ENCODE measurements at regions not wholly inside any gene's neighbourhood (a gene's known extent, or its start where the extent isn't known, plus 50 kb on each side); places are given as distances from the start of the nearest gene placed in this dataset.

DNA sequence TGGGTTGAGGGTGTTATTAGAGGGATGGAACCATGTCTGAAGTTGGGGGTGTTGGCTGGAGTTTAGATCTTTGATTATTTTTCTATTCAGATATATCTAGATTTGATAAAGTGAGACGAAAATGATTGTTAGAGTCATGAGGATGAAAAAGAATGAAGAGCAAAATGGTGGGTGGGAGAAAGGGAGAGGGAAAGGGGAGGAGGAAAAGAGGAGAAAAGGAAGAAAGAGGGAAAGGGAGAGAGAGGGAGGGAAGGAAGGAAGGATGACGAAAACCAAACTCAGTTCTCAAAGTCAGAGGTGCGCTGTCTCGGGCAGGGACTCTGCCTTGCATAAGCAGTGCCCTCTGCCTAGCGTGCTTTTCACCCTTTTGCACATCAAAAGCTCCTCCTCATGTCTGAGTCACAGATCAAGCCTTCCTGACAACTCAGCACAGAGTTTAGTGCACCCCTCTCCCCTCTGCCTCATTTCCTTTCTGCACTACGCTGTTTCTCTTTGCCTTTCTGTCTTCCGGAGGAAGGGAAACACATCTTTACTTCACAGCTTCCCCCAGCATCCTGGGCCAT is 225.8 kb upstream of the PROX1 start:
- FAIRE-seq (no peak), DNase-seq (no peak)
- H3K36me3 ChIP-seq (ENCODE audit: control insufficient read depth in 2 of 3, insufficient read depth in 3 of 3, low read length in 3 of 3) = no peaks in the 10 kb centered on the region
- no peak overlapping the region for H3K27ac ChIP-seq (ENCODE audit: low read depth in 2 of 2, low read length in 2 of 2)
- no peak for TF ChIP-seq CTCF (IDR thresholded peaks at IDR 0.05; ENCODE audit: borderline replicate concordance, extremely low read depth, insufficient read depth)
- H3K27me3 ChIP-seq (ENCODE audit: control insufficient read depth, insufficient read depth, low read length) = no peaks in the 10 kb centered on the region
- no peaks in the 10 kb centered on the region for H3K4me1 ChIP-seq (ENCODE audit: control insufficient read depth in 2 of 3, insufficient read depth in 2 of 3, low read depth in 1 of 3, low read length in 3 of 3)
- H3K4me3 ChIP-seq (ENCODE audit: low read length in 3 of 3) = no peak overlapping the region
- H3K9ac ChIP-seq (ENCODE audit: low read length in 3 of 3) = no peak overlapping the region
- H3K9me3 ChIP-seq (ENCODE audit: control insufficient read depth in 2 of 3, insufficient read depth in 1 of 3, low read length in 3 of 3) = peaks cover 0 to 3% (median 0%) of the 10 kb centered on the region in 3 donors
- intact Hi-C loops (cut with DNase I) = no loop called here

DNA sequence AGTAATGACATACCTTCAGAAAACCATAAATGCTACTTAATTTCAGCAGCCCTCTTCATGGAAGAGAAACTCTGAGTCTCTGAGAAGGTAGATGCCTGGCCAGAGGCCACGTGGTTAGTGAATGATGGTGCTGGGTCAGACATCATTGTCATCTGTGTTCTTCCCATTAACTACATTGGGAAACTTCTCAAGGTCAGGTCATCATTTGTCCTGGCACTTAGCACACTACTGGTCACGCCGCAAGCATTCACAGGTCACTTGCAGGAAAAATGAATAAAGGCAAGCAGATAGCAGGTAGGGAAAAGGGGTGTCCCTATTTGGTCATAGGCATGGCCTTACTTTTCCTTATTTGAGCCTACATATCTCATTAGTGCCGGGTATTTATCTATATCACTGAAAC is 220.1 kb upstream of the PROX1 start:
- Histone ChIP-seq H3K9ac (ENCODE audit: low read length in 3 of 3) (no peak overlapping the region), H3K9me3 (ENCODE audit: control insufficient read depth in 2 of 3, insufficient read depth in 1 of 3, low read length in 3 of 3) (no peaks in the 10 kb centered on the region), H3K36me3 (ENCODE audit: control insufficient read depth in 2 of 3, insufficient read depth in 3 of 3, low read length in 3 of 3) (no peaks in the 10 kb centered on the region), H3K4me3 (ENCODE audit: low read length in 3 of 3) (no peak overlapping the region), H3K4me1 (ENCODE audit: control insufficient read depth in 2 of 3, insufficient read depth in 2 of 3, low read depth in 1 of 3, low read length in 3 of 3) (no peaks in the 10 kb centered on the region), H3K27ac (ENCODE audit: low read depth in 2 of 2, low read length in 2 of 2) (no peak overlapping the region), H3K27me3 (ENCODE audit: control insufficient read depth, insufficient read depth, low read length) (no peaks in the 10 kb centered on the region)
- DNase-seq = no peak
- no peak for TF ChIP-seq CTCF (IDR thresholded peaks at IDR 0.05; ENCODE audit: borderline replicate concordance, extremely low read depth, insufficient read depth)
- no peak for FAIRE-seq
- intact Hi-C loops (cut with DNase I) = no loop called here

DNA sequence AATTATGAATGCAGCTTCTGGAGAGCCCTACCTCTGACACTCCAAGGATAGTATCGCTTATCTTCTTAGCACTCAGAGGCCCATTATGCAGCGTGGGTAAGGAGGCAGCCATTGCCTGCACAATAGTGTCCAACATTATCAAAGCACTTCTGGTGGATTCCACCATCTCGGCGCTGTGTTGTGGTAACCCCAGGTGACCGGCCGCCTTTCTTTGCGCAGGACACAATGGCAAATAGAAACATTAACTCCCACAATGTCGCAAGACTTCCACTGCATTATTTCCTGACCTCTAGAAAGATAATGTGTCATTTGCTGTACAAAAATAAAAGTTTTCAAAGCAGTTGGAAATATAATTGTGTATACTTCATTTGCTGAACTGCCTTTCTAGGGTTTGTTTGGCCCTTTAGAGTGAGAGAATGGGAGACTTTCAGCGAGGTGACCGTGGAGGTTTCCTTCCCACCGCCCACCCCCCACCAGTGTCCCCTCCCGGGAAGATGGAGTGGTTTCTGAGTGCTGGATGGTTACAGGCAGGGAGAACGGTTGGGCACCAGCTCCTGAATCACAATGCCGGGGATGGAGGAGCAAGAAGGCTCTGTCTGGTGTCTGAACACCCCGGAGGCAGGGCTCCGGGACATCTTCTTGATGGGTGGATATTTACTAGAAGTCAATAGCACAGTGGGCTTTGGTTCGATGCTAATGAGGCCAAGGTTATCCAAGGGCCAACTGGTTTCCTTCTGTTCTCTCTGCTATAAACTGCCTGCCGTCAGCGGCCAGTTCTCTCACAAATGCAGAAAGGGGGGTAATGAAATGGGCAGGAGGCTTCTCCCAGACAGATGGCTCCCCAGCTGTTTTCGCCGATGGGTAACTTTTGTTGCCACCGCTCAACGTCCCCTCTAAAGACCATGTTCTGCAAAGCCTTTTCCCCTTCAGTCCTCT is 215.4 kb upstream of the PROX1 start:
- intact Hi-C loops (cut with DNase I) = no loop called here
- DNase-seq (no peak), FAIRE-seq (no peak)
- Histone ChIP-seq H3K9ac (ENCODE audit: low read length in 3 of 3) (no peak overlapping the region), H3K27me3 (ENCODE audit: control insufficient read depth, insufficient read depth, low read length) (no peaks in the 10 kb centered on the region), H3K4me3 (ENCODE audit: low read length in 3 of 3) (no peak overlapping the region), H3K4me1 (ENCODE audit: control insufficient read depth in 2 of 3, insufficient read depth in 2 of 3, low read depth in 1 of 3, low read length in 3 of 3) (no peaks in the 10 kb centered on the region), H3K27ac (ENCODE audit: low read depth in 2 of 2, low read length in 2 of 2) (no peak overlapping the region), H3K36me3 (ENCODE audit: control insufficient read depth in 2 of 3, insufficient read depth in 3 of 3, low read length in 3 of 3) (no peaks in the 10 kb centered on the region), H3K9me3 (ENCODE audit: control insufficient read depth in 2 of 3, insufficient read depth in 1 of 3, low read length in 3 of 3) (peaks cover 0 to 11% (median 0%) of the 10 kb centered on the region in 3 donors)
- no peak for TF ChIP-seq CTCF (IDR thresholded peaks at IDR 0.05; ENCODE audit: borderline replicate concordance, extremely low read depth, insufficient read depth)

Data from kidney (tissue), 13 donors.